ENCODE measurements at regions not wholly inside any gene's neighbourhood (a gene's known extent, or its start where the extent isn't known, plus 50 kb on each side); places are given as distances from the start of the nearest gene placed in this dataset.

GRCh38 chr2:103506812-103507211, 745.0 kb downstream of the TMEM182 start:
- TF ChIP-seq CTCF (IDR thresholded peaks at IDR 0.05): no peak
- TF ChIP-seq POLR2A (IDR thresholded peaks at IDR 0.05): no peak

All from heart left ventricle (tissue), 13 donors.